OCI-LY3 (cell line): ENCODE measurements at regions not wholly inside any gene's neighbourhood (a gene's known extent, or its start where the extent isn't known, plus 50 kb on each side); places are given as distances from the start of the nearest gene placed in this dataset.

ENCODE experiments used
- EZH2phosphoT487 ChIP-seq: fragments of 200-600 bp; shearing (Covaris generic); IDR thresholded peaks from 2 replicates; pipeline ENCODE4 v1.6.1; 2018; ENCODE audit warnings: antibody characterized with exemption, mixed run types, low read depth
- TF ChIP-seq, protein P1 (sequence below): fragments of 200-600, 300-600 bp; sonication (generic); IDR thresholded peaks from 2 replicates; pipeline ENCODE4 v1.5.1; 2014; ENCODE audit warnings: antibody characterized with exemption, low read length, low read depth

- TF ChIP-seq, protein P1, sequence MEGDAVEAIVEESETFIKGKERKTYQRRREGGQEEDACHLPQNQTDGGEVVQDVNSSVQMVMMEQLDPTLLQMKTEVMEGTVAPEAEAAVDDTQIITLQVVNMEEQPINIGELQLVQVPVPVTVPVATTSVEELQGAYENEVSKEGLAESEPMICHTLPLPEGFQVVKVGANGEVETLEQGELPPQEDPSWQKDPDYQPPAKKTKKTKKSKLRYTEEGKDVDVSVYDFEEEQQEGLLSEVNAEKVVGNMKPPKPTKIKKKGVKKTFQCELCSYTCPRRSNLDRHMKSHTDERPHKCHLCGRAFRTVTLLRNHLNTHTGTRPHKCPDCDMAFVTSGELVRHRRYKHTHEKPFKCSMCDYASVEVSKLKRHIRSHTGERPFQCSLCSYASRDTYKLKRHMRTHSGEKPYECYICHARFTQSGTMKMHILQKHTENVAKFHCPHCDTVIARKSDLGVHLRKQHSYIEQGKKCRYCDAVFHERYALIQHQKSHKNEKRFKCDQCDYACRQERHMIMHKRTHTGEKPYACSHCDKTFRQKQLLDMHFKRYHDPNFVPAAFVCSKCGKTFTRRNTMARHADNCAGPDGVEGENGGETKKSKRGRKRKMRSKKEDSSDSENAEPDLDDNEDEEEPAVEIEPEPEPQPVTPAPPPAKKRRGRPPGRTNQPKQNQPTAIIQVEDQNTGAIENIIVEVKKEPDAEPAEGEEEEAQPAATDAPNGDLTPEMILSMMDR: no peak
- no peak for TF ChIP-seq EZH2phosphoT487
Observed at GRCh38 chr16:54453871-54454270, 167.3 kb upstream of the IRX3 start.
